ENCODE measurements at regions not wholly inside any gene's neighbourhood (a gene's known extent, or its start where the extent isn't known, plus 50 kb on each side); places are given as distances from the start of the nearest gene placed in this dataset.

DNA sequence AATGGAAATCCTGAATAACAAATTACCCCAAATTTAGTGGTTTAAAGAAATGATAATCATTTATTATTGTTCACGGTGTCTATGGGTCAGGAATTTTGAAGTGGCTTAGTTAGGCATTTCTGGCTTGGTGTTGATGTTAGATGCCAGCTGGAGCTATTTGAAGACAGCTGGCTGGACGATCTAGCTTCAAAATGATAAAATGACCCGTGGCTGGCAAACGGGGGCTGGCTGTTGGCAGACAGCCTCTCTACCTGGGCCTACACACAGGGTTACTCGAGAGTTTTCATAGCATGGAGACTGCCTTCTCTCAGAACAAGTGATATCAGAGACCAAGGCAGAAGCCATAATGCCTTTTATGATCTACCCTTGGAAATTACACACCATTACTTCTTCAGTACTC, 285.2 kb downstream of the METTL15 start:
- TF ChIP-seq, protein P1, sequence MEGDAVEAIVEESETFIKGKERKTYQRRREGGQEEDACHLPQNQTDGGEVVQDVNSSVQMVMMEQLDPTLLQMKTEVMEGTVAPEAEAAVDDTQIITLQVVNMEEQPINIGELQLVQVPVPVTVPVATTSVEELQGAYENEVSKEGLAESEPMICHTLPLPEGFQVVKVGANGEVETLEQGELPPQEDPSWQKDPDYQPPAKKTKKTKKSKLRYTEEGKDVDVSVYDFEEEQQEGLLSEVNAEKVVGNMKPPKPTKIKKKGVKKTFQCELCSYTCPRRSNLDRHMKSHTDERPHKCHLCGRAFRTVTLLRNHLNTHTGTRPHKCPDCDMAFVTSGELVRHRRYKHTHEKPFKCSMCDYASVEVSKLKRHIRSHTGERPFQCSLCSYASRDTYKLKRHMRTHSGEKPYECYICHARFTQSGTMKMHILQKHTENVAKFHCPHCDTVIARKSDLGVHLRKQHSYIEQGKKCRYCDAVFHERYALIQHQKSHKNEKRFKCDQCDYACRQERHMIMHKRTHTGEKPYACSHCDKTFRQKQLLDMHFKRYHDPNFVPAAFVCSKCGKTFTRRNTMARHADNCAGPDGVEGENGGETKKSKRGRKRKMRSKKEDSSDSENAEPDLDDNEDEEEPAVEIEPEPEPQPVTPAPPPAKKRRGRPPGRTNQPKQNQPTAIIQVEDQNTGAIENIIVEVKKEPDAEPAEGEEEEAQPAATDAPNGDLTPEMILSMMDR (IDR thresholded peaks at IDR 0.05; ENCODE audit: insufficient read depth, low read depth, low read length) = no peak
- TF ChIP-seq EZH2 (IDR thresholded peaks at IDR 0.05; ENCODE audit: insufficient read depth, low read length) = no peak
